H54 (cell line): ENCODE measurements at regions not wholly inside any gene's neighbourhood (a gene's known extent, or its start where the extent isn't known, plus 50 kb on each side); places are given as distances from the start of the nearest gene placed in this dataset.
A peak's percentile ranks its signal among the peaks of the same experiment; 100 is the strongest.
"Not testable (repeated sequence)": the region's sequence is repeated elsewhere in the genome, so short reads cannot be mapped to it uniquely, and the experiment has no call there.

Experiments used
- DNase-seq: peaks from one replicate; pipeline ENCODE4 v3.0.0; 2011; ENCODE audit warnings: low spot score, mixed read lengths; ENCODE audit not compliant: insufficient read length
- FAIRE-seq: peaks from 3 replicates; lab custom pipeline; 2011; peaks lifted over from hg19 to GRCh38; lab: Jason Lieb, UNC
- POLR2A ChIP-seq: IDR thresholded peaks from 2 replicates; pipeline ENCODE4 v1.6.1; 2011; ENCODE audit warnings: low read depth, mild to moderate bottlenecking, low read length

- TF ChIP-seq POLR2A: no peak
- FAIRE-seq: no peak
Measured at GRCh38 chr5:68659881-68660280, 433.9 kb upstream of the SLC30A5 start.

GRCh38 chr5:68661237-68661636, 432.6 kb upstream of the SLC30A5 start:
- FAIRE-seq (no peak), DNase-seq (no peak)
- no peak for TF ChIP-seq POLR2A

More at GRCh38 chr5:68659881-68660280, 433.9 kb upstream of the SLC30A5 start:
- no peak for DNase-seq

- FAIRE-seq (no peak), DNase-seq (no peak)
- TF ChIP-seq POLR2A: no peak
Measured at GRCh38 chr5:68662804-68663307, 431.0 kb upstream of the SLC30A5 start.

GRCh38 chr5:68669864-68670575, 423.8 kb upstream of the SLC30A5 start:
- no peak for FAIRE-seq

GRCh38 chr5:68673106-68673822, 420.6 kb upstream of the SLC30A5 start:
- no peak for TF ChIP-seq POLR2A
- DNase-seq (no peak), FAIRE-seq (no peak)

More at GRCh38 chr5:68669864-68670575, 423.8 kb upstream of the SLC30A5 start:
- no peak for DNase-seq
- no peak for TF ChIP-seq POLR2A

GRCh38 chr5:68673823-68674180, 420.0 kb upstream of the SLC30A5 start:
- DNase-seq: no peak
- no peak for TF ChIP-seq POLR2A
- no peak for FAIRE-seq

GRCh38 chr5:68679041-68679440, 414.8 kb upstream of the SLC30A5 start:
- DNase-seq (no peak), FAIRE-seq (no peak)
- no peak for TF ChIP-seq POLR2A

GRCh38 chr5:68680366-68680765, 413.4 kb upstream of the SLC30A5 start:
- TF ChIP-seq POLR2A: no peak
- DNase-seq (no peak), FAIRE-seq (no peak)

GRCh38 chr5:68681929-68682328, 411.9 kb upstream of the SLC30A5 start:
- FAIRE-seq (no peak), DNase-seq (no peak)
- TF ChIP-seq POLR2A: no peak

GRCh38 chr5:68682400-68683160, 411.2 kb upstream of the SLC30A5 start:
- no peak for FAIRE-seq
- DNase-seq: no peak
- no peak for TF ChIP-seq POLR2A

- FAIRE-seq: peak; percentile 41
- TF ChIP-seq POLR2A: no peak
- DNase-seq: peak; percentile 3
Measured at GRCh38 chr5:68683632-68684036, 410.2 kb upstream of the SLC30A5 start.

- FAIRE-seq: no peak
- no peak for TF ChIP-seq POLR2A
- DNase-seq: no peak
Measured at GRCh38 chr5:68685863-68686262, 408.0 kb upstream of the SLC30A5 start.

- DNase-seq (no peak), FAIRE-seq (no peak)
Measured at GRCh38 chr5:68688547-68688946, 405.3 kb upstream of the SLC30A5 start.

GRCh38 chr5:68689010-68689409, 404.8 kb upstream of the SLC30A5 start:
- FAIRE-seq (no peak), DNase-seq (no peak)
- TF ChIP-seq POLR2A: no peak

More at GRCh38 chr5:68688547-68688946, 405.3 kb upstream of the SLC30A5 start:
- no peak for TF ChIP-seq POLR2A

- not testable (repeated sequence) for FAIRE-seq, DNase-seq
Measured at GRCh38 chr5:68691874-68692273, 401.9 kb upstream of the SLC30A5 start.
